BLaER1 (cell line): ENCODE measurements at regions not wholly inside any gene's neighbourhood (a gene's known extent, or its start where the extent isn't known, plus 50 kb on each side); places are given as distances from the start of the nearest gene placed in this dataset.

Experiments
- H3K27ac ChIP-seq: shearing (Covaris generic); formaldehyde crosslinking; 2 replicates; pipeline ENCODE4 v1.8.1; 2022
- H3K27me3 ChIP-seq: shearing (Covaris generic); formaldehyde crosslinking; 2 replicates; pipeline ENCODE4 v1.8.1; 2022
- H3K36me3 ChIP-seq: shearing (Covaris generic); formaldehyde crosslinking; 2 replicates; pipeline ENCODE4 v1.8.1; 2022
- H3K4me1 ChIP-seq: shearing (Covaris generic); formaldehyde crosslinking; 2 replicates; pipeline ENCODE4 v1.8.1; 2022
- H3K4me2 ChIP-seq: shearing (Covaris generic); formaldehyde crosslinking; 2 replicates; pipeline ENCODE4 v1.8.1; 2022
- H3K4me3 ChIP-seq: shearing (Covaris generic); formaldehyde crosslinking; 2 replicates; pipeline ENCODE4 v1.8.1; 2022
- H3K9ac ChIP-seq: shearing (Covaris generic); formaldehyde crosslinking; 2 replicates; pipeline ENCODE4 v1.8.1; 2022
- H3K9me3 ChIP-seq: shearing (Covaris generic); formaldehyde crosslinking; 2 replicates; pipeline ENCODE4 v1.8.1; 2022
- H4K20me1 ChIP-seq: shearing (Covaris generic); formaldehyde crosslinking; 2 replicates; pipeline ENCODE4 v1.8.1; 2022
- Cebpa-rat ChIP-seq: shearing (Covaris generic); IDR thresholded peaks from 2 replicates; pipeline ENCODE4 v1.8.1; 2022

GRCh38 chr21:14758849-14759248 lies 212.7 kb upstream of the SAMSN1 start:
- no peak for TF ChIP-seq Cebpa-rat
- Histone ChIP-seq H3K36me3 (no peaks in the 10 kb centered on the region), H3K9ac (no peak overlapping the region), H3K9me3 (no peaks in the 10 kb centered on the region; the same call in 1 of the 2 replicates), H3K4me3 (no peak overlapping the region), H3K27ac (no peak overlapping the region), H3K27me3 (no peaks in the 10 kb centered on the region), H3K4me2 (no peak overlapping the region), H4K20me1 (no peaks in the 10 kb centered on the region), H3K4me1 (peaks cover 26% of the 10 kb centered on the region)

GRCh38 chr21:14757533-14758327 lies 211.6 kb upstream of the SAMSN1 start:
- Histone ChIP-seq H3K4me2 (no peak overlapping the region), H4K20me1 (no peaks in the 10 kb centered on the region), H3K27me3 (no peaks in the 10 kb centered on the region), H3K4me1 (peaks cover 24% of the 10 kb centered on the region), H3K9ac (no peak overlapping the region), H3K27ac (no peak overlapping the region), H3K9me3 (no peaks in the 10 kb centered on the region; the same call in 1 of the 2 replicates), H3K4me3 (no peak overlapping the region), H3K36me3 (no peaks in the 10 kb centered on the region)
- TF ChIP-seq Cebpa-rat = no peak

GRCh38 chr21:14755086-14755485 lies 209.0 kb upstream of the SAMSN1 start:
- H3K9ac ChIP-seq = no peak overlapping the region
- no peak overlapping the region for H3K4me2 ChIP-seq
- H3K27ac ChIP-seq = no peak overlapping the region
- H3K36me3 ChIP-seq = no peaks in the 10 kb centered on the region
- no peak for TF ChIP-seq Cebpa-rat
- H3K27me3 ChIP-seq = no peaks in the 10 kb centered on the region
- no peak overlapping the region for H3K4me3 ChIP-seq
- no peaks in the 10 kb centered on the region for H4K20me1 ChIP-seq
- peaks cover 10% of the 10 kb centered on the region for H3K4me1 ChIP-seq
- H3K9me3 ChIP-seq = no peaks in the 10 kb centered on the region; the same call in 1 of the 2 replicates

- TF ChIP-seq Cebpa-rat = no peak
- no peak overlapping the region for H3K4me2 ChIP-seq
- H4K20me1 ChIP-seq = no peaks in the 10 kb centered on the region
- no peak overlapping the region for H3K4me3 ChIP-seq
- peaks cover 10% of the 10 kb centered on the region for H3K4me1 ChIP-seq
- no peak overlapping the region for H3K9ac ChIP-seq
- no peaks in the 10 kb centered on the region for H3K36me3 ChIP-seq
- H3K27me3 ChIP-seq = no peaks in the 10 kb centered on the region
- no peak overlapping the region for H3K27ac ChIP-seq
- no peaks in the 10 kb centered on the region; the same call in 1 of the 2 replicates for H3K9me3 ChIP-seq
Measured at GRCh38 chr21:14754682-14755081, 208.6 kb upstream of the SAMSN1 start.

GRCh38 chr21:14754259-14754604 lies 208.1 kb upstream of the SAMSN1 start:
- Histone ChIP-seq H3K27ac (no peak overlapping the region), H3K4me2 (no peak overlapping the region), H3K4me1 (peaks cover 10% of the 10 kb centered on the region), H3K4me3 (no peak overlapping the region), H4K20me1 (no peaks in the 10 kb centered on the region), H3K9me3 (no peaks in the 10 kb centered on the region), H3K27me3 (no peaks in the 10 kb centered on the region), H3K36me3 (no peaks in the 10 kb centered on the region), H3K9ac (no peak overlapping the region)
- TF ChIP-seq Cebpa-rat = no peak

- H3K27me3 ChIP-seq = no peaks in the 10 kb centered on the region
- no peaks in the 10 kb centered on the region for H3K36me3 ChIP-seq
- no peaks in the 10 kb centered on the region for H3K9me3 ChIP-seq
- H3K27ac ChIP-seq = no peak overlapping the region; the same call in 1 of the 2 replicates
- peaks cover 10% of the 10 kb centered on the region for H3K4me1 ChIP-seq
- no peaks in the 10 kb centered on the region for H4K20me1 ChIP-seq
- no peak overlapping the region for H3K4me3 ChIP-seq
- no peak overlapping the region for H3K9ac ChIP-seq
- no peak for TF ChIP-seq Cebpa-rat
- peak overlapping the region; percentile 21; the same call in 1 of the 2 replicates for H3K4me2 ChIP-seq
Measured at GRCh38 chr21:14753466-14754258, 207.5 kb upstream of the SAMSN1 start.

GRCh38 chr21:14753069-14753465 lies 207.0 kb upstream of the SAMSN1 start:
- TF ChIP-seq Cebpa-rat = no peak
- Histone ChIP-seq H3K36me3 (no peaks in the 10 kb centered on the region), H3K4me1 (peaks cover 10% of the 10 kb centered on the region), H3K4me2 (0 out of 2 replicates have a peak overlapping the region, but pooled peaks have one; percentile 21), H3K27ac (no peak overlapping the region), H3K27me3 (no peaks in the 10 kb centered on the region), H3K4me3 (no peak overlapping the region), H3K9ac (no peak overlapping the region), H3K9me3 (no peaks in the 10 kb centered on the region), H4K20me1 (no peaks in the 10 kb centered on the region)

GRCh38 chr21:14752345-14752909 lies 206.3 kb upstream of the SAMSN1 start:
- Histone ChIP-seq H3K4me1 (peaks cover 10% of the 10 kb centered on the region), H3K27me3 (no peaks in the 10 kb centered on the region), H3K27ac (no peak overlapping the region), H3K4me3 (no peak overlapping the region), H4K20me1 (no peaks in the 10 kb centered on the region), H3K9me3 (no peaks in the 10 kb centered on the region), H3K36me3 (no peaks in the 10 kb centered on the region), H3K4me2 (no peak overlapping the region), H3K9ac (no peak overlapping the region)
- no peak for TF ChIP-seq Cebpa-rat

GRCh38 chr21:14751602-14752344 lies 205.7 kb upstream of the SAMSN1 start:
- peaks cover 10% of the 10 kb centered on the region for H3K4me1 ChIP-seq

More at GRCh38 chr21:14751602-14752344, 205.7 kb upstream of the SAMSN1 start:
- Histone ChIP-seq H3K27me3 (no peaks in the 10 kb centered on the region), H3K36me3 (no peaks in the 10 kb centered on the region), H3K27ac (no peak overlapping the region), H3K4me2 (no peak overlapping the region), H4K20me1 (no peaks in the 10 kb centered on the region), H3K9ac (no peak overlapping the region), H3K9me3 (no peaks in the 10 kb centered on the region), H3K4me3 (no peak overlapping the region)
- TF ChIP-seq Cebpa-rat = no peak
